Parathyroid adenoma (tissue), 2 donors: ENCODE measurements at regions not wholly inside any gene's neighbourhood (a gene's known extent, or its start where the extent isn't known, plus 50 kb on each side); places are given as distances from the start of the nearest gene placed in this dataset.
"Not testable (repeated sequence)": the region's sequence is repeated elsewhere in the genome, so short reads cannot be mapped to it uniquely, and the experiment has no call there.

Experiments used
- H2AFZ ChIP-seq: fragments of 300-600 bp; sonication (generic); one replicate; pipeline ENCODE4 v1.7.0; 2017; ENCODE audit warnings: antibody characterized with exemption, mild to moderate bottlenecking
- H3K27ac ChIP-seq: fragments of 300-600 bp; sonication (generic); one replicate; pipeline ENCODE4 v1.7.0; 2017
- H3K27me3 ChIP-seq: fragments of 300-600 bp; sonication (generic); one replicate; pipeline ENCODE4 v1.7.0; 2017; ENCODE audit warnings: low read length; ENCODE audit not compliant: control insufficient read depth, insufficient read depth
- H3K36me3 ChIP-seq: fragments of 300-600 bp; sonication (generic); one replicate; pipeline ENCODE4 v1.7.0; 2017; ENCODE audit warnings: low read length; ENCODE audit not compliant: control insufficient read depth, insufficient read depth
- H3K4me1 ChIP-seq: fragments of 300-600 bp; sonication (generic); one replicate; pipeline ENCODE4 v1.7.0; 2017; ENCODE audit warnings: control low read depth
- H3K4me2 ChIP-seq: fragments of 300-600 bp; sonication (generic); one replicate; pipeline ENCODE4 v1.7.0; 2017; ENCODE audit warnings: low read length
- H3K4me3 ChIP-seq: fragments of 300-600 bp; sonication (generic); one replicate; pipeline ENCODE4 v1.7.0; 2017; ENCODE audit warnings: low read depth, low read length
- H3K79me2 ChIP-seq: fragments of 300-600 bp; sonication (generic); one replicate; pipeline ENCODE4 v1.7.0; 2017; ENCODE audit warnings: control low read depth
- H3K9ac ChIP-seq: fragments of 300-600 bp; sonication (generic); one replicate; pipeline ENCODE4 v1.7.0; 2017; ENCODE audit warnings: mild to moderate bottlenecking
- H3K9me3 ChIP-seq: fragments of 300-600 bp; sonication (generic); one replicate; pipeline ENCODE4 v1.7.0; 2017; ENCODE audit warnings: low read length; ENCODE audit not compliant: control insufficient read depth
- TF ChIP-seq, protein P1 (sequence below): fragments of 300-600 bp; sonication (generic); IDR thresholded peaks from one replicate; pipeline ENCODE4 v1.7.0; 2017; ENCODE audit warnings: antibody characterized with exemption, mild to moderate bottlenecking
- donor health status: primary hyperparathyroidism.

DNA sequence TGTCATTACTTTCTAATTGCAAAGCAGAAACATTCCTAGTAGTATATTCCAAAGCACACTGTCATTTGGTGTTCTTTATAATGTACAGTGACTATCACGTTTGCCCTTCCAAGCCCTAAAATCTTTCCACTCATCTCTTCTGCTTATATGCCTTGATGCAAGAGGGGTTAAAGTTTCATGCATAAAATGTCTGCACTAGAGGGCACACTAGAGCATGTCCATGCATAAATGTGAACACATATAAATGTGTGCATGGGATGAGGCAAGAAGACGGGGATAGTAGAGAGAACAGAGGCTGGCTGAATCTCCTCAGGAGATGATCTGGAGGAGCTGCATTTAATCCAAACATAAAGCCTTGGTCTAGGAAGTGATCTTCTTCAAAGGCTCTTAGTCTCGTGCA is 352.8 kb downstream of the BCL2L11 start:
- H3K9ac ChIP-seq, H3K4me2 ChIP-seq, H3K36me3 ChIP-seq, H3K27me3 ChIP-seq, H3K27ac ChIP-seq, H3K9me3 ChIP-seq, H3K79me2 ChIP-seq, H3K4me3 ChIP-seq, H2AFZ ChIP-seq, H3K4me1 ChIP-seq: not testable (repeated sequence)

DNA sequence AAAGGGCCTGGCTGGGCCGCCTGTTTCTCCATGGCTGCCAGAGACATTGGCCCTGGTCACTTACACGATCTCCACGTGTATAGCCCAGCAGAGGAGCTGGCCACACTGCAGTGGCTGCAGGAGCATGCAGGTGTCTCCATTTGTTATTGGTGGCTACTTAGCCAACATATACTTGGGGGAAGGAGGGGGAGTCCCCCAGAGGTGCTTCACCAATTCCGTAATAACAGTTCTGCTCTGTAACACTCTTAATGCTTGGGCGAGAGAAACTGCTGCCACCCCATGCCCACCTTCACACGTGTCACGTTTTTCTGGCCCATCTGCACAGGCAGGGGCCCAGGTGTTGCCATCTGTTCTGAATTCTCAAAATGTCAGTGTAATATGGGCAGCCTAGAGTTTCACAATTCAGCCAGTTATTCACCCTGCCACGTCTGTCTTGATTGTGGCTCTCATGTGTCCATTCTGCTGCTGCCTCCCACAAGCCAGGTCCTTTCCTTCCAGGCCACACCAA is 353.5 kb downstream of the BCL2L11 start:
- not testable (repeated sequence) for H3K9ac ChIP-seq, H3K36me3 ChIP-seq

DNA sequence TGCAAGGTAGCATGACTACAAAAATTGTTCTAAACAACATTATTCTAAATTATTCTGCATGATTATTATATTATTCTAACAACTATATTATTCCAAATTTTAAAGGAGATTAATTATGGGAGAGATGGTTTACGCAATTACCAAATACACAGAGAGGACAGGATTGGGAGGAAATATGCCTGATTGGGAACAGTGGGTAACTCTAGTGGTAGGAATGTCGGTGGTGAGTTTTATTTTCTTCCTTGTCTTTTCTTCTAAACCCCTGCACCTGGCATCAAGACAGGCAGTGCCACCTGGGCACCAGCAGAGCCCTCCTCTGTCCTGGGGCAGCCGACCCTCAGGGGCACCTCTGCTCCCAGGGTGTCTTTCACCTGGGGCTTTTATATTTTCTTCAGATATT is 357.6 kb downstream of the BCL2L11 start:
- not testable (repeated sequence) for H3K9ac ChIP-seq, H3K36me3 ChIP-seq, H3K4me3 ChIP-seq, H3K79me2 ChIP-seq, H2AFZ ChIP-seq, H3K4me1 ChIP-seq, H3K27ac ChIP-seq, H3K27me3 ChIP-seq, H3K4me2 ChIP-seq, H3K9me3 ChIP-seq

More for the DNA sequence above, 353.5 kb downstream of the BCL2L11 start:
- not testable (repeated sequence) for H3K27me3 ChIP-seq, H3K27ac ChIP-seq, H3K4me2 ChIP-seq, H3K9me3 ChIP-seq, H2AFZ ChIP-seq, H3K4me3 ChIP-seq, H3K4me1 ChIP-seq, H3K79me2 ChIP-seq

GRCh38 chr2:111478871-111479318 is 358.2 kb downstream of the BCL2L11 start:
- H3K27ac ChIP-seq, H3K9me3 ChIP-seq, H3K36me3 ChIP-seq, H3K4me1 ChIP-seq, H3K27me3 ChIP-seq, H3K4me3 ChIP-seq, H3K4me2 ChIP-seq, H3K9ac ChIP-seq, H2AFZ ChIP-seq, H3K79me2 ChIP-seq: not testable (repeated sequence)

DNA sequence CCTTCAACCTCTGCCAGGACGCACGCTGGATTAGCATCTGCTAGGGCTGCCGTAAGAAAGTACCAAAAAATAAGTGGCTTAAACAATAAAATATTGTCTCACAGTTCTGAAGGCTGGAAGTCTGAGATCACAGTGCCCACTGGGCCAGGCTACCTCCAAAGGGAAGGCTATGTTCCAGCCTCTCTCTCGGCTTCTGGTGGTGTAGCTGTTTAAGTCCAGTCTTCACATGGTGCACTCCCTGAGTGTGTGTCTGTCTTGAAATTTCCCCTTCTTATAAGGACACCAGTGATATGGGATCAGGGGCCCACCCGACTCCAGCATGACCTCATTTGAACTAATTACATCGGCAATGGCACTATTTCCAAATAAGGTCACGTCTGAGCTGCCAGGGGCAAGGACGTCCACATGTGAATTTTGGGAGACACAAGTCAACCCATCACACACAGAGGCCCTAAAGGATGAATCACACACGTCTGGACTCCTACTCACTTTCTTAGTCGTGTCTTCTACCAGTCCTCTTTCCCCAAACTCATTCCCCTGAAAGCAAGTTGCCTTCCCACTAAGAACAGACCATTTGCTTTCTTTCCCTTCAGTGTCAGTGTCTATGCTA is 359.4 kb downstream of the BCL2L11 start:
- not testable (repeated sequence) for H3K27ac ChIP-seq, H3K27me3 ChIP-seq, H3K9ac ChIP-seq, H3K9me3 ChIP-seq, H3K4me1 ChIP-seq, H3K36me3 ChIP-seq, H3K4me3 ChIP-seq, H2AFZ ChIP-seq, H3K79me2 ChIP-seq, H3K4me2 ChIP-seq

DNA sequence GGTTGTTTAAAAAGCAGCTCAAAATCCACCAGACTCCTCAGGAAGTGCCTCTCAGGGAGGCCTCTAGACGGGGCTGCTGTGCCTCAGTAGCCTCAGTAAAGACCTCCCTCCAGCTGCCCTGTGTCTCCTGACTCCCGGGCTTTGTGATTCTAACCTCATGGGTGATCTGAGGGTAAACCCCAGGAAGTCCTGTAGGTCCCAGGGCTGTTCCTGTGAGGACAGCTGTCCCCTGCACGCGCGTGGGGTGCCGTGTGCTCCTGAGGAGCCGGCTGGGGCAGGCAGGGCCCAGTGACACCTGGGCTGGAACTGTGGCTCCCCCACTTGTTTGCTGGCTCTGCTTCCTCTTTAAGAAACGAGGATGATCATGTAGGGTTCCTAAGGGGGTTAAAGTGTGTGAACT is 359.9 kb downstream of the BCL2L11 start:
- not testable (repeated sequence) for H3K79me2 ChIP-seq, H3K27me3 ChIP-seq, H3K4me3 ChIP-seq, H3K9me3 ChIP-seq, H2AFZ ChIP-seq, H3K36me3 ChIP-seq, H3K9ac ChIP-seq, H3K27ac ChIP-seq, H3K4me2 ChIP-seq, H3K4me1 ChIP-seq

DNA sequence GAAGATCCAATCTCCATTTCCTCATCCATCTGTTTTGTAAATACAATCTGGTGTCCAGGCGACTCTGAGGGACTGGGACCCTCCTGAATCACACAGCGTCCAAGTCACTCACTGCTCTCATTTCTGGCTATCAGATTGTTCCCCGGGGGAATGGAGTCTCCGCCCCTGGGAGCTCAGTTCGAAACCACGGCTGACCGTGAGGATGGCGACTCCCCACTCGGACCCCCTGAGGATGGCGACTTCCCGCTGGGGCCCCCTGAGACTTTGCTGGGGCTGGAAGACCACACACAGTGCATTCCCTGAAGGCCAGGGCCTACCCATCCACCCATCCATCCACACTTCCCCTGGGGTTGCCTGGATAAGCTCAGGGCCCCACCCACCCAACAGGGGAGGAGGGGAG is 360.5 kb downstream of the BCL2L11 start:
- not testable (repeated sequence) for H3K27me3 ChIP-seq, H3K4me3 ChIP-seq

DNA sequence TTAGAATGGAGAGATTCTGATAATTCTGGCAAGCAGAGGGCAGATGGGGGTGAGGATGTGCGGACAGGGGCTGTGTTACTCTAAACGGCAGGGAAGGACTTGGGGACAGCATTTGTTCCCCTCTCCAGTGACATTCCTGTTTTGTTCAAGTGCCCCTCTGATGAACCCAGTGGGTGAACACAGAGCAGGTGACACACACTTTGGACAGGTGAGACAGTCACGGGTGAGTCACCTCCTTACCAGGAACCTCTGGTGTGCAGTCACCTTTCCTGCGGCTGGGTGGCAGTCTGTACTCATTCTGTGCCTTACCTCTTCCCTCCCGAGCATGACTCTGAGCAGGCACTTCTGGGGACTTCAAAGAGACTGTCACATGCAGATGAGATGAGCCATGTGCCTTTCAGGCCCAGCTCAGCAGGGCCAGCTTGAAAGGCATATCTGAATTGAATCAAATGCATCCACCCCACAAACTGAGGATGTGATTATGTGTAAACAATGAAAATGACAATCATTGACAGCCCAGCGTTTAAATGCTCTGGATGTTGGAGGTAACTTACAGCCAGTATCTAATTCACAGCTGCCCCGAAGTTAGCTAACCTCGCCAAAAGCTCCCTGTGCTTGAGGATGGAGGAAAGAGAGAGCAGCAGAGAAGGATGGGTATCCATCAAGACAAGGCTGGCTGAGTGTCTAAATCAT is 362.4 kb downstream of the BCL2L11 start:
- H2AFZ ChIP-seq, H3K9ac ChIP-seq, H3K4me3 ChIP-seq, H3K27me3 ChIP-seq, H3K4me1 ChIP-seq, H3K27ac ChIP-seq, H3K36me3 ChIP-seq, H3K79me2 ChIP-seq, H3K9me3 ChIP-seq, H3K4me2 ChIP-seq: not testable (repeated sequence)
- TF ChIP-seq, protein P1, sequence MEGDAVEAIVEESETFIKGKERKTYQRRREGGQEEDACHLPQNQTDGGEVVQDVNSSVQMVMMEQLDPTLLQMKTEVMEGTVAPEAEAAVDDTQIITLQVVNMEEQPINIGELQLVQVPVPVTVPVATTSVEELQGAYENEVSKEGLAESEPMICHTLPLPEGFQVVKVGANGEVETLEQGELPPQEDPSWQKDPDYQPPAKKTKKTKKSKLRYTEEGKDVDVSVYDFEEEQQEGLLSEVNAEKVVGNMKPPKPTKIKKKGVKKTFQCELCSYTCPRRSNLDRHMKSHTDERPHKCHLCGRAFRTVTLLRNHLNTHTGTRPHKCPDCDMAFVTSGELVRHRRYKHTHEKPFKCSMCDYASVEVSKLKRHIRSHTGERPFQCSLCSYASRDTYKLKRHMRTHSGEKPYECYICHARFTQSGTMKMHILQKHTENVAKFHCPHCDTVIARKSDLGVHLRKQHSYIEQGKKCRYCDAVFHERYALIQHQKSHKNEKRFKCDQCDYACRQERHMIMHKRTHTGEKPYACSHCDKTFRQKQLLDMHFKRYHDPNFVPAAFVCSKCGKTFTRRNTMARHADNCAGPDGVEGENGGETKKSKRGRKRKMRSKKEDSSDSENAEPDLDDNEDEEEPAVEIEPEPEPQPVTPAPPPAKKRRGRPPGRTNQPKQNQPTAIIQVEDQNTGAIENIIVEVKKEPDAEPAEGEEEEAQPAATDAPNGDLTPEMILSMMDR: peak; percentile 14

More for the DNA sequence above, 360.5 kb downstream of the BCL2L11 start:
- not testable (repeated sequence) for H3K9ac ChIP-seq, H3K79me2 ChIP-seq, H3K4me1 ChIP-seq, H3K27ac ChIP-seq, H3K9me3 ChIP-seq, H2AFZ ChIP-seq, H3K4me2 ChIP-seq, H3K36me3 ChIP-seq

DNA sequence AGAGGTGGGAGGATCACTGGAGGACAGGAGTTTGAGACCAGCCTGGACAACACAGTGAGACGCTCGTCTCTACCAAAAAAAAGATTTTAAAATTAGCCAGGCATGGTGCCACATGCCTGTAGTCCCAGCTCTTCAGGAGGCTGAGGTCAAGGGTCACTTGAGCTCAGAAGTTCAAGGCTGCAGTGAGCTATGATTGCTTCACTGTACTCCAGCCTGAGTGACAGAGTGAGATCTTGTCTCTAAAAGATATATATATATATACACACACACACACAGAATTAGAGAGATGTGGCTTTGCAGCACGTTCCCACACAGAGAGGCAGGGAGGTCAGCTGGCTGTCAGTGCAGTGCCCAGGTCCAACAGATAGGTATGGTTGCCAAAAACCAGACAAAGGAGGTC is 363.4 kb downstream of the BCL2L11 start:
- not testable (repeated sequence) for H3K27ac ChIP-seq, H3K36me3 ChIP-seq, H3K4me1 ChIP-seq, H3K79me2 ChIP-seq, H3K9me3 ChIP-seq, H3K9ac ChIP-seq, H2AFZ ChIP-seq, H3K27me3 ChIP-seq, H3K4me2 ChIP-seq, H3K4me3 ChIP-seq

DNA sequence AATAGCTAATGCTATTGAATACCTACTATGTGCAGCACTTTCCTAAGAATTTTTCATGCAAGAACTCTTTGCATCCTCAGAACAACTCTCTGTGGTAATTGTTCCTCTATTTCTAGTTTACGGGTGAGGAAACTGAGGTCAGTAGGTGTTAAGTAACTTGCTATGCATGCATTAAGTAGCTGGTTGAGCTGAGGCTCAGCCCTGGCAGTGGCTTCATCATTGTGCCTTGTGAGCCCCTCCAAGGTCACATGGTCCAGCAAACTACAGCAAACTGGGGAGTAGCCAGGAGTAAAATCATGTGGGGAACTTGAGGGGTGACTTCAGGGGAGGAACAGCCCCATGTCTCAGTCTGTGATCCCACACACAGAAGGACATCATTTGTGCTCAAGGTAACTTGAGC is 365.2 kb downstream of the BCL2L11 start:
- not testable (repeated sequence) for H3K4me2 ChIP-seq, H3K27ac ChIP-seq, H3K4me3 ChIP-seq, H3K27me3 ChIP-seq, H3K9me3 ChIP-seq, H2AFZ ChIP-seq, H3K4me1 ChIP-seq, H3K79me2 ChIP-seq, H3K9ac ChIP-seq, H3K36me3 ChIP-seq
